HL-60 (cell line): ENCODE measurements at regions not wholly inside any gene's neighbourhood (a gene's known extent, or its start where the extent isn't known, plus 50 kb on each side); places are given as distances from the start of the nearest gene placed in this dataset.

Experiments
- DNase-seq, 2 experiments: peaks; one replicate each; pipeline ENCODE4 v3.0.0-alpha.2; 2010 to 2020; ENCODE audit warnings: low read depth in 1 of 2, low spot score in 1 of 2
- H3K27ac ChIP-seq: fragments of 250-450 bp; sonication (Bioruptor Pico); replicated peaks from 2 replicates; pipeline ENCODE4 v1.5.1; 2020; ENCODE audit warnings: mild to moderate bottlenecking, moderate library complexity
- H3K27me3 ChIP-seq: fragments of 250-450 bp; sonication (Bioruptor Pico); 2 replicates; pipeline ENCODE4 v1.5.1; 2021; ENCODE audit warnings: mild to moderate bottlenecking, moderate library complexity; ENCODE audit not compliant: insufficient read depth, poor library complexity, severe bottlenecking
- H3K4me3 ChIP-seq: replicated peaks from 2 replicates; pipeline ENCODE4 v1.5.1; 2011; ENCODE audit warnings: mild to moderate bottlenecking, control low read depth, low read length; ENCODE audit not compliant: insufficient read depth
- CTCF ChIP-seq: IDR thresholded peaks from one replicate; pipeline ENCODE4 v1.5.1; 2011; ENCODE audit warnings: low read length, control low read depth, inconsistent platforms; ENCODE audit not compliant: insufficient read depth
- GABPA ChIP-seq: IDR thresholded peaks from 2 replicates; pipeline ENCODE4 v1.6.1; 2012; ENCODE audit warnings: low read depth
- POLR2AphosphoS5 ChIP-seq: IDR thresholded peaks from 2 replicates; pipeline ENCODE4 v1.6.1; 2012; ENCODE audit warnings: low read depth
- REST ChIP-seq: IDR thresholded peaks from 2 replicates; pipeline ENCODE4 v1.6.1; 2012; ENCODE audit warnings: low read depth; ENCODE audit not compliant: insufficient replicate concordance
- SPI1 ChIP-seq: IDR thresholded peaks from 2 replicates; pipeline ENCODE4 v1.6.1; 2012; ENCODE audit warnings: low read depth, mild to moderate bottlenecking, borderline replicate concordance

GRCh38 chr4:84420608-84421007, 78.5 kb downstream of the NKX6-1 start:
- no peak for TF ChIP-seq SPI1
- TF ChIP-seq CTCF, result no peak
- no peak for TF ChIP-seq GABPA
- no peak for TF ChIP-seq REST
- TF ChIP-seq POLR2AphosphoS5, result no peak
- Histone ChIP-seq H3K4me3 (no peak overlapping the region), H3K27me3 (no peaks in the 10 kb centered on the region), H3K27ac (no peak overlapping the region)
- DNase-seq, result no peak

GRCh38 chr4:84419201-84419600, 79.9 kb downstream of the NKX6-1 start:
- H3K4me3 ChIP-seq, result no peak overlapping the region
- TF ChIP-seq POLR2AphosphoS5 (no peak), SPI1 (no peak), GABPA (no peak)
- no peak for DNase-seq
- H3K27me3 ChIP-seq, result no peaks in the 10 kb centered on the region
- H3K27ac ChIP-seq, result no peak overlapping the region

- Histone ChIP-seq H3K27ac (no peak overlapping the region), H3K27me3 (no peaks in the 10 kb centered on the region), H3K4me3 (no peak overlapping the region)
- no peak for TF ChIP-seq SPI1
- no peak for TF ChIP-seq REST
- TF ChIP-seq GABPA, result no peak
- no peak for TF ChIP-seq POLR2AphosphoS5
- DNase-seq, result no peak
Observed at GRCh38 chr4:84417997-84418709, 80.9 kb downstream of the NKX6-1 start.

GRCh38 chr4:84413976-84414375, 85.1 kb downstream of the NKX6-1 start:
- H3K27me3 ChIP-seq, result no peaks in the 10 kb centered on the region
- no peak overlapping the region for H3K27ac ChIP-seq
- DNase-seq, result no peak
- no peak overlapping the region for H3K4me3 ChIP-seq
- TF ChIP-seq CTCF (no peak), SPI1 (no peak), GABPA (no peak), REST (no peak), POLR2AphosphoS5 (no peak)
